ENCODE measurements at regions not wholly inside any gene's neighbourhood (a gene's known extent, or its start where the extent isn't known, plus 50 kb on each side); places are given as distances from the start of the nearest gene placed in this dataset.

- no peaks in the 10 kb centered on the region for H4K20me1 ChIP-seq (ENCODE audit: control insufficient read depth, insufficient read depth)
- FAIRE-seq (no peak), DNase-seq (ENCODE audit: low read depth, low spot score) (no peak), ATAC-seq (no peak)
- H3K4me3 ChIP-seq: no peak overlapping the region
- H3K9me3 ChIP-seq (replicated peaks; ENCODE audit: control insufficient read depth, insufficient read depth, low read length): no peaks in the 10 kb centered on the region
- ChIA-PET POLR2A (no interaction called here), SMC1A (ENCODE audit: uncharacterized antibody, unreplicated experiment) (interaction anchor here (1.5 kb wide), 1 partner anchor 10 kb away, joined by 7 read pairs; no protein-coding TSS in a partner anchor), RAD21 (ENCODE audit: unreplicated experiment) (no interaction called here), CTCF (interaction anchor here (0.6 to 1.4 kb wide), 3 partner anchors 10 to 81 kb away, joined by 3 to 9 read pairs (median 5); no protein-coding TSS in a partner anchor)
- H3K27me3 ChIP-seq (replicated peaks in 1 of 2; ENCODE audit: control insufficient read depth in 2 of 2, insufficient read depth in 2 of 2, low read length in 1 of 2): no peaks in the 10 kb centered on the region
- WGBS (ENCODE audit: insufficient coverage, insufficient replicate concordance, low lambda C conversion rate, missing lambda C conversion rate): 13% methylated on average over 2 of the region's 2 CpGs
- no peak overlapping the region for H3K4me2 ChIP-seq (ENCODE audit: control insufficient read depth, insufficient read depth)
- no peak for TF ChIP-seq IRF5 (IDR thresholded peaks at IDR 0.05; ENCODE audit: borderline replicate concordance)
- no peak for TF ChIP-seq ZBTB40 (IDR thresholded peaks at IDR 0.05; ENCODE audit: borderline replicate concordance)
- TF ChIP-seq BRCA1 (IDR thresholded peaks at IDR 0.05; ENCODE audit: low read depth, low read length): no peak
- no peak for TF ChIP-seq SRF (IDR thresholded peaks at IDR 0.05; ENCODE audit: low read depth in 2 of 2, low read length in 2 of 2)
- TF ChIP-seq CBX3 (IDR thresholded peaks at IDR 0.05; ENCODE audit: borderline replicate concordance, low read depth): no peak
- TF ChIP-seq RFX5 (IDR thresholded peaks at IDR 0.05; ENCODE audit: low read depth, low read length): no peak
- TF ChIP-seq HDGF (IDR thresholded peaks at IDR 0.05): no peak
- no TSS peak for BruUV-seq (replicated peaks)
- H3K36me3 ChIP-seq (ENCODE audit: control insufficient read depth in 2 of 2, insufficient read depth in 2 of 2, low read length in 1 of 2): no peaks in the 10 kb centered on the region
- H3K79me2 ChIP-seq (ENCODE audit: control insufficient read depth, insufficient read depth, low read length): no peaks in the 10 kb centered on the region
- in situ Hi-C loops (cut with MboI) (no loop called here), intact Hi-C loops (cut with micrococcal nuclease; ENCODE audit: unreplicated experiment) (no loop called here)
- no peak overlapping the region for H2AFZ ChIP-seq (ENCODE audit: control insufficient read depth, low read depth, low read length)
- no peak overlapping the region for H3K9ac ChIP-seq (ENCODE audit: control insufficient read depth, insufficient read depth, low read length)
- no peaks in the 10 kb centered on the region for H3K4me1 ChIP-seq (ENCODE audit: control insufficient read depth, insufficient read depth, low read length)
- H3K27ac ChIP-seq (ENCODE audit: control insufficient read depth, insufficient read depth): no peak overlapping the region
These were observed 176.8 kb upstream of the ASIC2 start for GRCh38 chr17:33469911-33470310.

All from GM12878 (cell line).